Activated CD4-positive, alpha-beta memory T cell treated with anti-CD3 and anti-CD28 coated beads, Interleukin-2, amount 10 ng/mL, durations not matched to agents 7 days and 5 days (primary cell): ENCODE measurements at regions not wholly inside any gene's neighbourhood (a gene's known extent, or its start where the extent isn't known, plus 50 kb on each side); places are given as distances from the start of the nearest gene placed in this dataset.

Experiments
- CTCF ChIA-PET: fragments of 350-600 bp; sonication (Branson Sonifier 250); formaldehyde crosslinking; loops from one replicate; lab custom pipeline; 2021; ENCODE audit warnings: antibody characterized with exemption, inconsistent platforms; lab: Charles Lee
- POLR2A ChIA-PET: fragments of 350-600 bp; sonication (Branson Sonifier 250); formaldehyde crosslinking; loops from one replicate; lab custom pipeline; 2021; ENCODE audit warnings: antibody characterized with exemption; lab: Charles Lee
- DNase-seq: peaks from one replicate; pipeline ENCODE4 v3.0.0-alpha.2; 2020
- H3K27ac Mint-ChIP-seq: one replicate; pipeline ENCODE4 v1.8.0; 2021; ENCODE audit warnings: mild to moderate bottlenecking, mixed read lengths
- H3K27me3 Mint-ChIP-seq: one replicate; pipeline ENCODE4 v1.8.0; 2021; ENCODE audit warnings: mixed read lengths
- H3K36me3 Mint-ChIP-seq: one replicate; pipeline ENCODE4 v1.8.0; 2021; ENCODE audit warnings: low read depth, mixed read lengths
- H3K4me1 Mint-ChIP-seq: one replicate; pipeline ENCODE4 v1.8.0; 2021; ENCODE audit warnings: mixed read lengths
- H3K4me3 Mint-ChIP-seq: one replicate; pipeline ENCODE4 v1.8.0; 2021; ENCODE audit warnings: mild to moderate bottlenecking, mixed read lengths
- H3K9me3 Mint-ChIP-seq: one replicate; pipeline ENCODE4 v1.8.0; 2021; ENCODE audit warnings: mixed read lengths

DNA sequence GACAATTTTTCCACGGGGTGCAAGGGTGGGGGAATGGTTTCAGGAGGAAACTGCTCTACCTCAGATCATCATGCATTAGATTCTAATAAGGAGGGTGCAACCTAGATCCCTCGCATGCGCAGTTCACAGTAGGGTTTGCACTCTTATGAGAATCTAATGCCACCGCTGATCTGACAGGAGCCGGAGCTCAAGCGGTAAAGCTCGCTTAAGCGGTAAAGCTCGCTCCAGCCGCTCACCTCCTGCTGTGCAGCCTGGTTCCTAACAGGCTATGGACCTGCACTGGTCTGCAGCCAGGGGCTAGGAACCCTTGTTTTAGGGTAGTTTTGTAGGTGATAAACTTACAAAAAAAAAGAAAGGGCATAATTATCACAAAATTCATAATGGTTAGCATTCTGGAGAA, 53.9 kb upstream of the RYR3 start:
- no peak overlapping the region for H3K4me3 Mint-ChIP-seq
- H3K27me3 Mint-ChIP-seq, result peaks cover 8% of the 10 kb centered on the region
- CTCF ChIA-PET, result no interaction called here
- no peaks in the 10 kb centered on the region for H3K4me1 Mint-ChIP-seq
- no peak overlapping the region for H3K27ac Mint-ChIP-seq
- H3K9me3 Mint-ChIP-seq, result no peaks in the 10 kb centered on the region
- no peaks in the 10 kb centered on the region for H3K36me3 Mint-ChIP-seq
- no peak for DNase-seq
- POLR2A ChIA-PET, result interaction anchor here (0.7 kb wide), 1 partner anchor 169 kb away, joined by 3 read pairs; no protein-coding TSS in a partner anchor

DNA sequence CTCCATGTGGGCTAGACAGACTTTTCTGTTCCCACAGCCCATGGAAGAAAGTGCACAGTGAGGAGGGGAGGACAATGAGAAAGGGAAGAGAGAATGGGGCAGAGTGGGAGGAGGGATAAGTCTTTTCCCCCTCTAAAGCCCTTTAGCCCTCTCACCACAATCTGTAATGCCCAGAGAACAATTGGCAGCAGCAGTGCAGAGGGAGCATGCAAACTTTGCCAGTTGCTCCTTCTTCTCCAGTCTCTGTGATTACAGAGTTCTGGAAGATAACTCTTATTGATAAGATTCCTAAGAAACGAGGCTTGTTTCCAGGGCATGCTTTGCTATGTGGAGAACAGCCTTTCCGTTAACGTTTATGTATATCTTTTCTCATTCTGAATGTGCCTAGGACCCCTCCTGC, 50.0 kb upstream of the FMN1 start:
- no peak overlapping the region for H3K27ac Mint-ChIP-seq
- DNase-seq, result no peak

More for the DNA sequence above, 50.0 kb upstream of the FMN1 start:
- ChIA-PET POLR2A (no interaction called here), CTCF (no interaction called here)
- H3K4me1 Mint-ChIP-seq, result no peaks in the 10 kb centered on the region
- no peak overlapping the region for H3K4me3 Mint-ChIP-seq
- peaks cover 2% of the 10 kb centered on the region for H3K27me3 Mint-ChIP-seq
- no peaks in the 10 kb centered on the region for H3K9me3 Mint-ChIP-seq
- H3K36me3 Mint-ChIP-seq, result no peaks in the 10 kb centered on the region
